ENCODE measurements at regions not wholly inside any gene's neighbourhood (a gene's known extent, or its start where the extent isn't known, plus 50 kb on each side); places are given as distances from the start of the nearest gene placed in this dataset.

DNA sequence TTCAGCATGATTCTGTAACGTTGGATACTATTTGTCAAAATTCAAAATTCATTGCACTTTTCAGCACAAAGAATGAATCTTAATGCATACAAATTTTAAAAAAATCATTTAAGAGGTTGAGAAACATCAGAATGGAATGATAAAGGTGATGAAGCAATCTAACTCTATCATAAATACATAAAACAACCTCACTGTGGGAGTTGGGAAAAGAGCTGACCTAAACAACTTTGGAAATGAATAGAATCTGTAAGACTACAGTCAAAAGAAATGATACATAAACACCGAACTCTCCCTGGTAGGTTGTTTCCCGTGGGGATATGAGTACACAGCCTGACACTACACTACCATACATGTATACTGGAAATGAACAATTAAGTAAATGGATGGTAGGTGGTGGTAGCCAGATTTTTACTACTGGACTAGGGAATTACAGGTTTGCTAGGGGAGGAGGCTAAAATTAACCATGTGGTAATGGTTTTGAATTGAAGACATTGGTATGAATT lies 64.9 kb upstream of the PARP11 start (continued):
- TF ChIP-seq GATA2 (CRISPR knock-in tag; IDR thresholded peaks at IDR 0.05): no peak
- TF ChIP-seq NRF1 (IDR thresholded peaks at IDR 0.05; ENCODE audit: low read depth, low read length): no peak

GRCh38 chr12:3935078-3935477 lies 61.9 kb upstream of the PARP11 start:
- Histone ChIP-seq H3K9ac (no peak overlapping the region), H3K27ac (ENCODE audit: low read depth in 2 of 2, low read length in 1 of 2) (no peak overlapping the region), H3K4me1 (ENCODE audit: control insufficient read depth in 1 of 2, insufficient read depth in 2 of 2, low read depth in 1 of 2, low read length in 1 of 2) (no peaks in the 10 kb centered on the region), H4K20me1 (ENCODE audit: insufficient read depth) (no peaks in the 10 kb centered on the region), H3F3A (replicated peaks; ENCODE audit: insufficient read depth) (no peaks in the 10 kb centered on the region), H3K9me2 (no peaks in the 10 kb centered on the region), H3K4me2 (no peak overlapping the region), H3K9me3 (no peaks in the 10 kb centered on the region), H3K79me2 (ENCODE audit: insufficient read depth) (no peaks in the 10 kb centered on the region), H3K4me3 (ENCODE audit: low read depth in 2 of 2, low read length in 1 of 2) (no peak overlapping the region), H2AFZ (ENCODE audit: low read depth) (no peak overlapping the region), H3K36me3 (replicated peaks in 1 of 2; ENCODE audit: control insufficient read depth in 1 of 2, insufficient read depth in 2 of 2, low read length in 1 of 2) (no peaks in the 10 kb centered on the region), H3K27me3 (ENCODE audit: insufficient read depth) (peaks cover 11% of the 10 kb centered on the region; the same call in 1 of the 2 replicates)
- WGBS (ENCODE audit: low lambda C conversion rate): 13% methylated on average over 5 of the region's 5 CpGs
- TF ChIP-seq NRF1 (IDR thresholded peaks at IDR 0.05; ENCODE audit: low read depth, low read length): no peak
- no peak for TF ChIP-seq FOXJ3 (CRISPR knock-in tag; IDR thresholded peaks at IDR 0.05)
- TF ChIP-seq EP300 (IDR thresholded peaks at IDR 0.05; ENCODE audit: borderline replicate concordance in 1 of 2, low read depth in 1 of 2, low read length in 1 of 2): no peak
- TF ChIP-seq POLR2AphosphoS5 (IDR thresholded peaks at IDR 0.05; ENCODE audit: low read depth, low read length): no peak
- no peak for TF ChIP-seq TCF12 (IDR thresholded peaks at IDR 0.05)
- no peak for TF ChIP-seq GABPA (IDR thresholded peaks at IDR 0.05; ENCODE audit: low read depth)
- no peak for TF ChIP-seq USF2 (IDR thresholded peaks at IDR 0.05; ENCODE audit: borderline replicate concordance, low read depth, low read length)
- no peak for TF ChIP-seq TEAD4 (IDR thresholded peaks at IDR 0.05; ENCODE audit: borderline replicate concordance, insufficient read depth)
- no peak for TF ChIP-seq FOXM1 (IDR thresholded peaks at IDR 0.05; ENCODE audit: low read depth)
- TF ChIP-seq PBX3 (IDR thresholded peaks at IDR 0.05): no peak
- no peak for TF ChIP-seq RFX5 (IDR thresholded peaks at IDR 0.05; ENCODE audit: low read length)
- no peak for DNase-seq
- POLR2A ChIA-PET: no interaction called here
- CTCF ChIA-PET: no interaction called here

- DNase-seq: no peak
- Histone ChIP-seq H2AFZ (ENCODE audit: low read depth) (no peak overlapping the region), H3K9me2 (no peaks in the 10 kb centered on the region), H3K9me3 (no peaks in the 10 kb centered on the region), H4K20me1 (ENCODE audit: insufficient read depth) (no peaks in the 10 kb centered on the region), H3K27ac (ENCODE audit: low read depth in 2 of 2, low read length in 1 of 2) (no peak overlapping the region), H3K4me2 (no peak overlapping the region), H3K27me3 (ENCODE audit: insufficient read depth) (peaks cover 11% of the 10 kb centered on the region; the same call in 1 of the 2 replicates), H3K36me3 (replicated peaks in 1 of 2; ENCODE audit: control insufficient read depth in 1 of 2, insufficient read depth in 2 of 2, low read length in 1 of 2) (no peaks in the 10 kb centered on the region), H3K4me3 (ENCODE audit: low read depth in 2 of 2, low read length in 1 of 2) (no peak overlapping the region), H3K4me1 (ENCODE audit: control insufficient read depth in 1 of 2, insufficient read depth in 2 of 2, low read depth in 1 of 2, low read length in 1 of 2) (no peaks in the 10 kb centered on the region), H3F3A (replicated peaks; ENCODE audit: insufficient read depth) (no peaks in the 10 kb centered on the region), H3K79me2 (ENCODE audit: insufficient read depth) (no peaks in the 10 kb centered on the region), H3K9ac (no peak overlapping the region)
- 0% methylated on average over 1 of the region's 1 CpG for WGBS (ENCODE audit: low lambda C conversion rate)
- CTCF ChIA-PET: interaction anchor here (1.1 kb wide), 1 partner anchor 921 kb away, joined by 3 read pairs; no protein-coding TSS in a partner anchor
- TF ChIP-seq TEAD4 (IDR thresholded peaks at IDR 0.05; ENCODE audit: borderline replicate concordance, insufficient read depth) (no peak), USF2 (IDR thresholded peaks at IDR 0.05; ENCODE audit: borderline replicate concordance, low read depth, low read length) (no peak), MEF2A (IDR thresholded peaks at IDR 0.05; ENCODE audit: borderline replicate concordance, low read depth) (no peak), YY1 (IDR thresholded peaks at IDR 0.05; ENCODE audit: low read depth) (no peak), RAD21 (IDR thresholded peaks at IDR 0.05; ENCODE audit: low read length) (no peak), NRF1 (IDR thresholded peaks at IDR 0.05; ENCODE audit: low read depth, low read length) (no peak), GABPA (IDR thresholded peaks at IDR 0.05; ENCODE audit: low read depth) (no peak)
- TF ChIP-seq, protein P1, sequence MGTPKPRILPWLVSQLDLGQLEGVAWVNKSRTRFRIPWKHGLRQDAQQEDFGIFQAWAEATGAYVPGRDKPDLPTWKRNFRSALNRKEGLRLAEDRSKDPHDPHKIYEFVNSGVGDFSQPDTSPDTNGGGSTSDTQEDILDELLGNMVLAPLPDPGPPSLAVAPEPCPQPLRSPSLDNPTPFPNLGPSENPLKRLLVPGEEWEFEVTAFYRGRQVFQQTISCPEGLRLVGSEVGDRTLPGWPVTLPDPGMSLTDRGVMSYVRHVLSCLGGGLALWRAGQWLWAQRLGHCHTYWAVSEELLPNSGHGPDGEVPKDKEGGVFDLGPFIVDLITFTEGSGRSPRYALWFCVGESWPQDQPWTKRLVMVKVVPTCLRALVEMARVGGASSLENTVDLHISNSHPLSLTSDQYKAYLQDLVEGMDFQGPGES (IDR thresholded peaks at IDR 0.05; ENCODE audit: low read depth, low read length): no peak
- POLR2A ChIA-PET: no interaction called here
Observed at GRCh38 chr12:3933819-3934192, 60.6 kb upstream of the PARP11 start.
